Cardiac fibroblast (primary cell): ENCODE measurements at regions not wholly inside any gene's neighbourhood (a gene's known extent, or its start where the extent isn't known, plus 50 kb on each side); places are given as distances from the start of the nearest gene placed in this dataset.

ENCODE experiments used
- DNase-seq, 2 donors: peaks; one replicate each; pipeline versions ENCODE4 v3.0.0 to v3.0.0-alpha.2; 2010; ENCODE audit warnings: low read depth in 2 of 2
- H3K4me3 ChIP-seq, 2 donors: replicated peaks in 1 of 2; 1 replicate in 1 of 2; 2 replicates in 1 of 2; pipeline ENCODE4 v1.5.1; 2011; ENCODE audit warnings: low read depth in 2 of 2, low read length in 2 of 2, mild to moderate bottlenecking in 2 of 2, moderate library complexity in 1 of 2
- CTCF ChIP-seq: IDR thresholded peaks from one replicate; pipeline ENCODE4 v1.5.1; 2011; ENCODE audit warnings: low read depth, mild to moderate bottlenecking, low read length, inconsistent platforms

GRCh38 chr9:108316066-108316465 is 539.7 kb downstream of the ACTL7B start:
- DNase-seq: no peak
- TF ChIP-seq CTCF: no peak
- H3K4me3 ChIP-seq: no peak overlapping the region

- DNase-seq: no peak
Observed at GRCh38 chr9:108311745-108312144, 544.0 kb downstream of the ACTL7B start.

GRCh38 chr9:108310202-108310601 is 545.6 kb downstream of the ACTL7B start:
- DNase-seq: no peak
- no peak overlapping the region for H3K4me3 ChIP-seq
- no peak for TF ChIP-seq CTCF

More at GRCh38 chr9:108311745-108312144, 544.0 kb downstream of the ACTL7B start:
- no peak for TF ChIP-seq CTCF
- H3K4me3 ChIP-seq: no peak overlapping the region

GRCh38 chr9:108300306-108301287 is 555.2 kb downstream of the ACTL7B start:
- DNase-seq: no peak
- no peak for TF ChIP-seq CTCF

GRCh38 chr9:108297073-108297472 is 558.7 kb downstream of the ACTL7B start:
- peak; percentile 52 to 77 for DNase-seq
- no peak overlapping the region for H3K4me3 ChIP-seq
- TF ChIP-seq CTCF: no peak

More at GRCh38 chr9:108300306-108301287, 555.2 kb downstream of the ACTL7B start:
- H3K4me3 ChIP-seq: no peak overlapping the region

- no peak overlapping the region for H3K4me3 ChIP-seq
- no peak for TF ChIP-seq CTCF
- DNase-seq: peak in 1 of 2 donors; percentile 59
Observed at GRCh38 chr9:108296056-108296455, 559.7 kb downstream of the ACTL7B start.
